ENCODE measurements at regions not wholly inside any gene's neighbourhood (a gene's known extent, or its start where the extent isn't known, plus 50 kb on each side); places are given as distances from the start of the nearest gene placed in this dataset.

DNA sequence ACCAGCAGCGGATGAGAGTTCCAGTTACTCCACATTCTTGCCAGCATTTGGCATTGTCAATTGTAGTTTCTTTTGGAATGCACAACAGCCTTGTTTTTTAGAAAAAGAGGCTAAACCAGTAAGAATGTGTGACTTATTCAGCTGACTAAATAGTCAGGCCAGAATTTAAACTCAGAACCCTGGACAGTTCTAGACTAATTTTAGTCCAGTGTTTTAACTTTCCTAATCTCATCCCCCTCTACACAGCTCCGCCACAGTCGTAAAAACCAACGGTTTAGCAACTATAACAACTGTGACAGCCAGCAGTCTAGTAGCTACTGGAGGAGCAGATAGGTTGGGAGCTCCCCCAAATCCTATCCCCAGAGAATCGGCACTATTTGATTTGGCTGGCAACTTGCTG is 103.7 kb downstream of the FOXD1 start:
- intact Hi-C loops (cut with DNase I), result no loop called here
- no peak for DNase-seq

DNA sequence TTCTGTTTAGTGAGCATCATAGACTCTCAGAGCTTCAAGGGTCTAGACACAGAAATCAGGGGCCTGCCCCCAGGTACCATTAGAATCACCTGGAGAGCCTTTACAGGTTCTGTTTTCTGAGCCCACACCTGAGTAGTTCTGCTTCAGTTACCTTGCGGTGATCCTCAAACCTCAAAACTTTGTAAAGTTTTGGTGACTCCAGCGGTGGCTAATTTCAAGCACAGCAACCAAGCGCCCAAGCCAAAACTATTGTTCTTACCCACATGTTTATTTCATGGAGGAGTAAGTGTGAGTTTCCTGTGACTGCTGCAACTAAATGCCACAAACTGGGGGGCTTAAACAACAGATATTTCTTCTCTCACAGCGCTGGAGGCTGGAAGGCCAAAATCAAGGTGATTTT is 108.9 kb downstream of the FOXD1 start:
- no peak for DNase-seq
- intact Hi-C loops (cut with DNase I), result no loop called here

DNA sequence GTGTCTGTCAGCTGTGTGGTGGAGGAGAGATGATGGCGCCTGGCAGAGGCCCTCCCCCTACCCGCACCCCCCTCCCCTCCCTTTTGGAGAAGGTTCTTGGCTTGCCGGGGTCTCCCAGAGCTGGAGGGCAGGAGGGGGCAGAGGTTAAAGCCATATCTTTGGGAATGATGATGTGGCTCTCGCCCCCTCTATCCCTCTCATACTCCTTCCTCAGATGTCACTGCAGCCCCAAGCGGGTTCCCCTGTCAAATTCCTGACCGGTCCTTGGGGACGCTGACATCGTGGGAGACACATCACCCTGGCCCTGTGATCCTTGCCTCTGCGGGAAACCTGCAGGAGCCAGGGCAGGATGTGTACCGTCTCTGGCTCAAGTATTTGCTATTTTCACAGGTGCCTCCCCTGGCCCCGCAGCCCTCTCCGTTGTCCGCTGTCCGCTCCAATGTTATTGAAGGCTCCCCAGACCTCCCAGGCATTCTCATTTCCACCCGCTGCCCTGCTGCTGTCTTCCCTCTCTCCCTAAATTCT is 109.5 kb downstream of the FOXD1 start:
- no peak for DNase-seq
- intact Hi-C loops (cut with DNase I), result no loop called here

DNA sequence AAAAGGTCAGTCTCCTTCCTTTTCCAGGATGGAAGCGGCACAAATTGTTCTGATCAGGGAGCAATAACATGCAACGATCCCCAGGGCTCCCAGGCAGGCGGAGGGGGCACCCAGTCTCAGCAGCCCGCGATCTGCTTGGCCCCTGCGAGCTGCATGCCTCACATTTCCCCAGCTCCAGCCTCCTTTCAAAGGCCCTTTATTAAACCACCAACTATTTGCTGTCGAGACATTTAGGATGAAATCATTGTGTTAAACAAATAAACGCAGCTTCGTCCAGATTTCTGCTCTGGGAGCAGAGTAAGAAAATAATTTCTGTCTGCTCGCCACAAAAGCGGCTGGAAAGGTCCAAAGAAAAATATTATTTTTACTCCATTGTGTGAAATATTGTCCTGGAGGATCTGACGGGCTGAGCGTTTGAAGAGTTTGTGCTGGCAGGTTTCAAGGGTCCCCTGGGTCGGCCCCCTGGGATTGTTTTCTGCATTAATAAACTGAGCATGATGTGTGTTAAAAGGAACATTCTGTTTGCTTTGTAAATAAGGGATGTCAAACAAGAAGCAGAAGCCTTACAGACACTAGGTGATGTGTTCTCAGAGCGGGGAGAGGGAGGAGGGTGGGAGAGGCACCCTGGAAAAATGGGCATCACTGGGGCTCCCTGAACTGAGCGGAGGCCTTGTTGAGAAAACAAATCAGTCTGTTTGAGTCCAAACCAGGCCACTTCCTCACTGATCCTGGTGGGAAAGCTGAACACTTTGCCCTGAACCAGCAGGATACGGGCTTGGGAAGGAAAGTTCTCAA is 110.1 kb downstream of the FOXD1 start:
- intact Hi-C loops (cut with DNase I), result no loop called here
- peak in 1 of 10 donors; percentile 69 for DNase-seq

DNA sequence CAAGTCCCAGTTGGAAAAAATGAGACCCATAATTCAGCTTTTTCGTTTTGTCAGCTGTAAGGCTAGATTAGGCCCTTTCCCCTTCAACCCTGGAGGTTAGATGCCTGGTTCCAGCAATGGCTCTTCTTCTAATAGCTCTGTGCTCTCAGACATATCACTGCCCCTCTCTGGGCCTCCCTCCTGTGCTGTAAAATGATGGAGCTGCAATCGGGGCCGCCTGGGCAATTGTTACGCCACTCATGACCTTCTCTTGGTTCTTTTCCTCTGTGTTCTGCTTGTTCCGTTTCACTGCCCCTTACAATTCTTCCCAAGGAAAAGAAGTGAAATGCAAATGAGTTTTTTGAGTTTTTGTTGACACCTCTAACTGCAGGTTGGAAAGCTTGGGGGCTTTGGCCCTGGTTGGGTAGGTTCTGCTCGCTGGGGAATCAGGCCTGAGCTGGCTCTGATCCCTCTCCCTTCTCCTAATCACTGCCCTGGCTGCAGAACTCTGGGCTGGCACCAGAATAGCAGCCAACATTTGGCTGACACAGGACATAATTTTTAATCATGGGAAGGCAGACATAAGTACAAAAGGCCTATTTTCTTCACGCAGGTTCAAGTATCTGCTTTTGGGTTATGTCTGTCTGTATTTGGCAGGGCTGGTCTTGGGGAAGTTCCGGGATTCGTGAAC is 110.9 kb downstream of the FOXD1 start:
- no peak for DNase-seq
- intact Hi-C loops (cut with DNase I), result no loop called here

DNA sequence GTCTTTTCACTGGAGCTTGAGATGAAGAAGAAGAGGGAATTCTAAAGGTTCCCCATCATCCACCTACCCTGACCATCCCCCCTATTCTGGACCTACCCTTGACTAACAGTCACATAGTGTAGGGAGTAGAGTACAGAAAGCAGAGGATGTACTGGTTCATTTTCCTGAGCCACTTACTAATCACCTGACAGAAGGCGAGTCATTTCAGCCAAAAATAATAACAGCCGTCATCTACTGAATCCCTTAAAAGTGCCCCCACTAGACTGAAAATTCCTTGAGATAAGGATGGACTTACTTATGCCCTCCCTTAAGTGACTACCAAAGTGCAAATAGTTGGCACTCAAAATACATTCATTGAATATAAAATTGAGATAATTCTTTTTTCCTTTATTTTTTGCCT is 112.2 kb downstream of the FOXD1 start:
- intact Hi-C loops (cut with DNase I), result no loop called here
- no peak for DNase-seq

DNA sequence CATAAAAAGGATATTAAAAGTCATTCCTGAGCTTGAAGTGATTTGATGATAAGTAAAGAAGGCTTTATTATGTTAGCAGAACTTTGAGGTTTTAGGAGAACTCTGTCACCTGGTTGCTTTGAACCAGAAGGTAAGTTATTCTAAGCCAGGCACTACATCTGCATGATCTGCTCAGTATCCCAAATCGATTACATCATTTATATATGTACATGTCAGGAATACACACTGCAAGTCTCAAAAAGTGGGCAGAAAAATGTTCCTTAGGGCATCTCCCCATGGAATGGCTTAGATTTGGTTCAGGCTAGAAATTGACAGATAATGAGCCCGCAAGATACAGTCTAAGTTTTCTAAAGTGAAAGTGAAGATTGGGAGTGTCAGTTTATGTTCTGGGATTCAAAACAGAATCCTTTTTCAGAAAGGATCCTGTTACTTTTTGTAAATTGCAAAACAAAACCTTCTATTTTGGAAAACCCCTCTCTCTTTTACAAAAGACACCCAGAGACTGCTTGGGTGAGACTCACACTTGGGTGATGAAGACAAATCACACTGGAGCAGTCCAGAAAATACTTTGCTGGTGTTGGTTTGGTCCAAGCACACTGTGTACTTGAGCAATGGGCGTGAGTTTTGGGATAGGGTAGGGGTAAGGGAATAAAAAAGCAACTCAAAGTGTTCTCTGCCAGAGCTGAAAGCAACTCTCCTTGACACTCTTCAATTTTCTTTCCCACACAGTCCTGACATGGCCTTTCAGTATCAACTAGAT is 114.5 kb downstream of the FOXD1 start:
- intact Hi-C loops (cut with DNase I), result no loop called here
- no peak for DNase-seq

DNA sequence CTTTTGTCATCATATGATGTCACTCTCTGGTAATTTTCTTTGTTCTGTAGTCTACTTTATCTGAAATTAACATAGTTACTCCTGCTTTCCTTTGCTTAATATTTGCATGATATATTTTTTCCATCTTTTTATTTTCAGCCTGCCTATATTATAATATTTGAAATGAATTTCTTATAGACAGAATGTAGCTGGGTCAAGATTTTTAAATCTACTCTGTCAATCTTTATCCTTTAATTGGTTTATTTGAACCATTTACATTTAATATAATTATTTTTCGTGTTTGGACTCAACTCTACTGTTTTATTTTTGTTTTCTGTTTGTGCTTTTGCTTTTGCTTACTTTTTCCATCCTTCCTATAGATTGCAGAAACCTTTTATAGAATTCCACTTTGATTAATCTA is 118.0 kb downstream of the FOXD1 start:
- DNase-seq, result no peak
- intact Hi-C loops (cut with DNase I), result no loop called here

DNA sequence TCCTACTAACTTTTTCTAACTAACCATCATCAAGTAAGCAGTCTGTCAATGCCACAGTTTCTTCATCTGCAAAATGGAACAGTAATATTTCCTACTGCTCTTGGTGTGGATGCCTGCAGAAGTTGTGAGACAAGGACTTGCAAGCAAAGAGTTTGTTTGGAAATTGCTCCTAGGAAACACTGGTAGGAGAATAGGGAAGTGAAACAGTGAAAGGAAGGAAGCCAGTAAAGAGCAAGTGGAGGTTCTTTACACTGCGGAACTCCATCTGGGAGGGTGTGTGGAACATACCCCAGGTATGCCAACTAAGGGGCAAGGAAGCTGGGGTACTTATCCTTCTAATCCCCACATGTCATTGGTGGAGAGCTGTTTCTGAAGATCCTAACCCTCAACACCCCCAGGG is 119.9 kb downstream of the FOXD1 start:
- intact Hi-C loops (cut with DNase I), result no loop called here
- DNase-seq, result no peak

DNA sequence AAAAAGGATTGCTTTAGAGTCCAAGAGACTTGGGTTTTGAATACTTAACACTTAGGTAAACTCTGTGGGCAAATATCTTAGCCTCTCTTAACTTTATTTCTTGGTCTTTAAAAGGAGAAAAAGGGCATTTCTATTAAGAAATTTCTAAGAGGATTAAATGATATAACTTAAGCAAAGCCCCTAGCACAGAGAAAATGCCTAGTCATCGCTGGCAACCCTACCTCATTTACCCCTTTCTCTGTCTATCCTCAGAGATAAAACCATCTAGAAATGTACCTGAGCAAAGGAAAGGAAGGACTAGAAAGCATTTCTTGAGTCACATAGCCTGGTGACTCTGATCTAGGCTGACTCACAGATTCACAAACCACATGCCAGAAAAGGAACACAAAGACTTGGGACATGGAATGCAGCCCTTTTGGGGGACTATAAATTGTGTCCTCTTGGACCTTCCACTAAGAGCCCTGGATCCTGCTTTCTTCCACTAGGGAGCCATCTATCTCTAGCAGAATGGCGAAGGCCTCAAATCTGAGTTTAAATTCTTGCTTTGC is 120.6 kb downstream of the FOXD1 start:
- no peak for DNase-seq
- intact Hi-C loops (cut with DNase I), result no loop called here

DNA sequence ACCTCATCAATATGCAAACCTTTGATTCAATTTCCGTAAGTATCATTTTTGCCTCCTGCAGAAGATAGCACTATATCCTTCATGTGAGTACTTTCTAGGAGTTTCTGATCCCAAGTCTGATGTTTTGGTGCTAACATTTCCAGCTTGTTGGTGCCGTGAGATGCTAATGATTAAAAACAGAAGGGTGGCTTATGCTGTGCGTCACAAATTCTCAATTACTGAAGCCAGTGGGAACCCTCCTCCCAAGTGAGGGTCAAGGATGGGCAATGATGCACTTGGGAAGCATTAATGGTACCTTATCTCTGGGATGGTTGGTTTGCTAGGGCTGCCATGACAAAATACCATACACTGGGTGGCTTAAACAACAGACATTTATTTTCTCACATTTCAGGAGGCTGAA is 123.0 kb downstream of the FOXD1 start:
- intact Hi-C loops (cut with DNase I), result no loop called here
- DNase-seq, result no peak

DNA sequence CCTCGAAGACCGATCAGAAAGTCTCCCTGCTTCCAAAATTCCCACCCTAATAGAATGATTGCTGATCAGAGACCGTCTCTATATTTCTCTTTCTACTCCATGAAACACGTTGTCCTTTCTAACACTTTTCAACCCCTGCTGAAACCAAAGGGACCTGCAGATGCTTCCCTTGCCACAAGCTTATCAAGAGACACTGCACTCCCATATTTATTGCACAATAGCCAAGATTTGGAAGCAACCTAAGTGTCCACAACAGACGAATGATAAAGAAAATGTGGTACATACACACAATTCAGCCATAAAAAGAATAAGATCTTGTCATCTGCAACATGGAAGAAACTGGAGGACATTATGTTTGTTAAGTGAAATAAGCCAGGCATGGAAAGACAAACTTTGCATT is 125.1 kb downstream of the FOXD1 start:
- intact Hi-C loops (cut with DNase I), result no loop called here
- no peak for DNase-seq

DNA sequence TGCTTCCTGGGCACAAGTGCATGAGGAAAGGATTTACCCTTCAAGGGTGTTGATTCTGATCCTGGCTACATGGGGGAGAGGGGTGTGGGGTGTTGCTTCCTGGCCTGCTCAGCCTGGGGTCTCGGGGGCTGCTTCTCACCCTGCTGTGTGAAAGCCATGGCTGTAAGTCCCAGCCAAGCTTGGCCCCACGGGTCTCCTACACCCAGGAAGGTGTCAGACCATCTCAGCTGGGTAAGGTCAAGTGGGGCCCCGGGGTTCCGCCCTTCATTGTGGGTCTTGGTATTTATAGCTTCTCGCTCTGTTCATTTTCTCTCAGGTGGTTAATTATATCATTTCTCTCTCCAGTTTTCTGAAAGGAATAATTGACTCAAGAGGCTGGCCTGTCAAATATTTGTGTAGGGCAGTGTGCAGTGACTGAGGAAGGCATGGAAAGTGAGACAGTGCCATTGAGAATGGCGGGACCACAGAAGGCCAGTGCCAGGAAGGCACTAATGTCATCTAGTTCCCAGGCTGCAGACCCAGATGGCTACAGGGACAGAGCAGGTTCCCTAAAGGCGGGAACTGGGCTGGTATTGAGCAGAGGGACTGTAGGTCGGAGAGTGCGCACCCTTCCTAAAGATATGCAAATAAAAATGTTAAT is 126.0 kb downstream of the FOXD1 start:
- intact Hi-C loops (cut with DNase I), result no loop called here
- no peak for DNase-seq

DNA sequence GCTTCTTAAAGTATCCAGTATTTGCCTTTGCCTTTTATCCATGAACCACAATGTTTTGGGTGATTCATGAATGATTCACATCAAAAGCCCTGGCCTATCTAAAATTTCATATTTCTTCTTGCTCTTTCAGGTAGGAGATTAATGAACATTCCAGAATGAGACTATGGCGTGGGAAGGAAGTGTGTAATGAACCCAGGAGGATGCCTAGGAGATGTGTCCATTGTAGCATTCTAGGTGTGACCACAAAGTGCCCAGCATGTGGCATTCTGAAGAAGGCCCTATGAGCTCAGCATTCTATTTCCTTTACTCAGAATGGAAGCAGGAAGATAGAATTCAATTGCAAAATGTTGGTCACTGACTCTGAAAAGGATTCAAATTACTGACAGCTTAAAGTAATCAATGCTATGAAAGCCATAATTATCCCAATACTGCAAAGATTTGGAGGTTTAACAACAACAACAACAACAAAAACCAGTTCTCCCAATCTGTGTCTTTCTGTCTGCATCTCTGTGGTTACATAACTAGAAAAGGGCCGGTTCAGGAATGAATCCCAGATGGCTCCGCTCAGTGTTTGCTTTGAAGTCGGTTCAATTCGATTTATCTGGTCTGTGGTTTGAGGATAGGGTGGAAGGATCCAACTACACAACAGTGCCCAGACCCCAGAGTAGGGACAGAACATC is 126.7 kb downstream of the FOXD1 start:
- intact Hi-C loops (cut with DNase I), result no loop called here
- DNase-seq, result no peak

DNA sequence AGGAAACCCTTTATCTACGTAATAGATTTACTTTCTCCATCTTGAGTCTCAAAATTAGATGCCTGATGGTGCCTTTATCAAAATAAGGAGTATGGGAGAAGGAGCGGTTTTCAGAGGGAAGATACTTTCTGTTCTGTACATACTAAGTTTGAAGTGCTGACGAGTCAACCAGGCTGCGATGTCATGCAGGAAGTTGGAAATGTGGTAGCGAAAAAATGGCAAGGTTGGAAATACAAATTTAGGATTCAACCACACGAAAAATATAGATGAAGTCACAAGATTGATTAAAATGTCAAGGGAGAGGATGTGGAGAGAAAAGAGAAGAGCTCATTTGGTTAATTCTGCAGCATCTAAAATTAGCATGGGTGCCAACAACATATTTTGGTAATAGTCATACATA is 129.5 kb downstream of the FOXD1 start:
- DNase-seq, result no peak
- intact Hi-C loops (cut with DNase I), result no loop called here

DNA sequence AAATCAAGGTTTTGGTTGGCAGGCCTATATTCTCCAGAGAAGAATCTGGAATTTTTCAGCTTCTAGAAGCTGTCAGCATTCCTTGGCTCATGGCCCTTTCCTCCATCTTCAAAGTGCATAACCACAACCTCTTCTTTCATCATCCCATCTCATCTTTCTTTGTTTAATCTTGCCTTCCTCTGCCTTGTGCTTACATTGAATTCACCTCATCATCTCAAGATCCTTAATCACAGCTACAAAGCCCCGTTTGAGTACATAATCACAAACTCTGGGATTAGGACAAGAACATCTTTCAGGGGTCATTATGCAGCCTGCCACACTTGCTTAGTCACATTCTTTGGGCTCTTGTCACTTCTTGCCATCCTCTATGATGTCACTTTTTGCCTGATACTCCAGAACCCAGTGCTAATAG is 130.3 kb downstream of the FOXD1 start:
- no peak for DNase-seq
- intact Hi-C loops (cut with DNase I), result no loop called here

DNA sequence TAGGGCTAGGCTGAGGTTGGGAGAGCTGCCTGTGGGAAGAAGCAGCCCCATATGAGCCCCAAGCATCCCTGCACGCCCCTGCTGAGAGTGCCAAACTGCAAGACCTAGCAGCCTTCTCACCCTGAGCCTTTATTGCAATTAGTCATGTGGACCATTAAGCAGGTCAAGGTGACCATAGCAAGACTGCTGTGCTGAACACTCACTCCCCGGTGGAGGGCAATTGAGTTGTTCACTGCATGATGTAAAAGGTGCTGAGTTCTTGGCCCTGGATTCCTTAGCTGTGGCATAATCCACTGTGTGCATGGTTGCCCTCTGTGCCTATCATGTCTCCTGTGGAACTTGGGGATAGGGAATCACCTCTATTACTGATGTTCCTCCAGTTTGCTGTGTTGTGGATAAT is 131.1 kb downstream of the FOXD1 start:
- intact Hi-C loops (cut with DNase I), result no loop called here

DNA sequence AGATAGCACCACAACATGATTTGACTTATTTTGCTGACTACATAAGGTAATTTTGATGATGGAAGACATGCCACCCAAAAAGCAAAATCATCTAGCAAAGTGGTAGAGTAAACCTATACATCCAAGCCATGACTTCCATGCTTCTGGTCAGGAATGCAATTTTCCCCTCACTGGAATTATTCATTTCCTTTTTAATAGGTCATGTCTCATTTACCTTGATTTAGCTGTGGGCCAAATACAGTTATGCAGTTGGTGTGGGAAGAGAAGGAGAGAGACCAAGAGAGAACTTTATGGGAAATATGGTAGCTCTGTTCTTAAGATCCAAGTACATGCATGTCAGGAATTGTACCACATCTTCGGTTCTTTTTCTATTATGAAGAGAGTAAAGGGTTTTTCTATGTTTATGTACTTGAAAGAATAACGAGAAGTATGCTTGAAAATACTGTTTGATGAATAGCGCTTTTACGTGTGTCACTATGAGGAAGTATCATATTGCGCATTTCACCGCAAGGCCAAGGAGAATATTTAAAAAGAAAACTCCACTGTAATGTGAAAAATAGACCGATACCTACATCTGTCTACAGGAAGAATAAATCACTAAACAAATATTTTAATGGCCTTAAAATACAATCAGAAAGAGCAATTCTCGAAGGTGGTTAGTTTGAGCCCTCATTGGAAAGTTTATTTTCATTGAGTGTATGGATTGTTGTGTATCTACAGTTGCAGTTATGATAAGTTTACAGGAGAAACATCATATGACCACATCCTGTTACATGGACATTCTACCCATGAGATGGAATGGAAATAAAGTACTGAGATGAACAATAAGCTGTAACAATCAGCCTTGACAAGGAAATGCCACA is 134.0 kb downstream of the FOXD1 start:
- DNase-seq, result no peak

More for the DNA sequence above, 131.1 kb downstream of the FOXD1 start:
- no peak for DNase-seq

DNA sequence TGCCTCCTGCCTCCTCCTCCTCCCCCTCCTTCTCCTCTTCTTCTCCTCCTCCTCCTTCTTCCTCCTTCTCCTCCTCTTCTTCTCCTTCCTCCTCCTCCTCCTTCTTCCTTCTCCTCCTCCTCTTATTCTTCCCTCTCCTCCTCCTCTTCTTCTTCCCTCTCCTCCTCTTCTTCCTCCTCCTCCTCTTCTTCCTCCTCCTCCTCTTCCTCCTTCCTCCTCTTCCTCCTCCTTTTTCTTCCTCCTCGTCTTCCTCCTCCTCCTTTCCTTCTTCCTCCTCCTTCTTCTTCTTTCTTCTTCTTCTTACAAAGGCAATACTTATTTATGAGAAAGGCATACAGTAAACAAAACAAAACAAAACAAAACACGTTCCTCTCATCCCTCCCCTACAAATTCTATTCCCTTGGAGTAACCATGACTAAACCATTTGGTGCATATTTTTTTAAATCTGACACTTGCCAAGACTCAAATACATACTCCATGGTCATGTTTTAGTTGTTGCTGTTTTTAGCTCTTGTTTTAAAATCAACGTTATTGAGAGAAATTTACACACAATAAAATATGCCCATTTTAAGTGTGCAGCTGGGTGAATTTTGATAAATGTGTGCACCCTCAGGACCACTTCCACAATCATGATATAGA is 135.6 kb downstream of the FOXD1 start:
- no peak for DNase-seq
- intact Hi-C loops (cut with DNase I), result no loop called here

More for the DNA sequence above, 134.0 kb downstream of the FOXD1 start:
- intact Hi-C loops (cut with DNase I), result no loop called here
